Activated naive CD8-positive, alpha-beta T cell treated with anti-CD3 and anti-CD28 coated beads for 36 hours (primary cell): ENCODE measurements at regions not wholly inside any gene's neighbourhood (a gene's known extent, or its start where the extent isn't known, plus 50 kb on each side); places are given as distances from the start of the nearest gene placed in this dataset.

ENCODE experiments used
- DNase-seq: peaks from one replicate; pipeline ENCODE4 v3.0.0; 2021
- H3K27ac Mint-ChIP-seq: one replicate; pipeline ENCODE4 v1.8.0; 2022; ENCODE audit warnings: mild to moderate bottlenecking, moderate library complexity, mixed read lengths
- H3K27me3 Mint-ChIP-seq: one replicate; pipeline ENCODE4 v1.8.0; 2022; ENCODE audit warnings: mild to moderate bottlenecking, mixed read lengths
- H3K36me3 Mint-ChIP-seq: one replicate; pipeline ENCODE4 v1.8.0; 2021; ENCODE audit warnings: mild to moderate bottlenecking, mixed read lengths
- H3K4me1 Mint-ChIP-seq: one replicate; pipeline ENCODE4 v1.8.0; 2021; ENCODE audit warnings: mixed read lengths
- H3K4me3 Mint-ChIP-seq: one replicate; pipeline ENCODE4 v1.8.0; 2022; ENCODE audit warnings: mild to moderate bottlenecking, moderate library complexity, mixed read lengths
- H3K9me3 Mint-ChIP-seq: one replicate; pipeline ENCODE4 v1.8.0; 2022; ENCODE audit warnings: mixed read lengths

DNA sequence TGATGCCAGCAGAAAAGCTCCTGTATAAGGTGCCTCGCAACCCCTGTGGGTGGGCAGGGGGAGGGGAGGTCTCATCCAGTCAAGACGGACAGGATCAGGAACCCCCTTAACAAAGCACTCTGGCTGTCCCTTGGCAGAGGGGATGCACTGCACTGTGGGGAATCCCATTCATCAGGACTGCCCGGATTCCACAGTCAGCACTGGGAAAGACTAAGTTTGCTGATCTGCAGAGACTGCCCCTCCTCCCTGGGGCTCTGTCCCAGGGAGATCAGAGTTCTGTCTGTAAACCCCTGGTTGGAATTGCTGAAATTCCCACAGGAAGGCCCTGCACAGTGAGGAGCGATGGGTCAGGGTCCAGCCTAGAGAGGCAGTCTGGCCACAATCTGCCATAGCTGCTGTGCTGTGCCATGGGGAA, 149.5 kb upstream of the RBBP8 start:
- Mint-ChIP-seq H3K4me1 (no peaks in the 10 kb centered on the region), H3K4me3 (no peak overlapping the region)
- no peak for DNase-seq

DNA sequence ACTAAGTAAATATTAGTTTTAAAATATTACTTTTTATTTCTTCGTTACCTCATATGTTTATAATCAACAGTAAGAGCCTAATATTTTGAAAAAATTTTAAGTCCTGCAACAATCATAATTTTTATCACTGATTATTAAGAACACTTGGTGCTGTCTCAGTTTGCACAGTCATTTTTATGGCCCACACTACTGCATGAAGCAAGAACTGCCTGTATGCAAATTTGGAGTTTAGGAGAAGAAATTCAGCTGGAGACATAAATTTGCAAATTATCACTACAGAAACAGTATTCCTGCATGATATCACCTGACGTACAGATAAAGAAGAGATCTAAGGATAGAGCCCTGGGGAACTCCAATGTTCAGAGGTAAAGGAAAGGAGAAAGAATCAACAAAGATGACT, 144.1 kb upstream of the RBBP8 start:
- Mint-ChIP-seq H3K4me1 (no peaks in the 10 kb centered on the region), H3K27me3 (peaks cover 26% of the 10 kb centered on the region), H3K4me3 (no peak overlapping the region), H3K27ac (no peak overlapping the region), H3K36me3 (no peaks in the 10 kb centered on the region), H3K9me3 (no peaks in the 10 kb centered on the region)
- DNase-seq, result no peak

More for the DNA sequence above, 149.5 kb upstream of the RBBP8 start:
- H3K9me3 Mint-ChIP-seq, result no peaks in the 10 kb centered on the region
- H3K27me3 Mint-ChIP-seq, result peaks cover 32% of the 10 kb centered on the region
- no peak overlapping the region for H3K27ac Mint-ChIP-seq
- no peaks in the 10 kb centered on the region for H3K36me3 Mint-ChIP-seq

DNA sequence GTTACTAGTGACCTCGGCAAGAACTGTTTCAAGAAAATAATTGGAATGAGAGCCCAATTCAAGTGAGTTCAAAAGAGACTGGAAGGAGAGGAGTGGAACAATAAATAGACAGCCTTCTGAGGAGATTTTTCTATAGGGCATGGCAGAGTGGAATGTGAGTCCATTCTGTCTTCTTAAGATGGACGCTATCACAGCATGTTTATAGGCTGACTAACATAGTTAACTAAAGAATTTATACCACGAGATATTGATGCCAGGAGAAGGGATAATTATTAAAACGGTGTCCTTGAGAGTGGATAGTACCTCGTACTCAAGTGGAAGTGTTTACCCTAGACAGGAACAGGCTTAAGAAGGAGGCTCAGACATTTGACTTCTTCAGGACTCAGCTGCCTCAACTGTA, 143.5 kb upstream of the RBBP8 start:
- H3K36me3 Mint-ChIP-seq, result no peaks in the 10 kb centered on the region
- H3K9me3 Mint-ChIP-seq, result no peaks in the 10 kb centered on the region
- H3K4me3 Mint-ChIP-seq, result no peak overlapping the region
- peaks cover 26% of the 10 kb centered on the region for H3K27me3 Mint-ChIP-seq
- no peak for DNase-seq
- no peaks in the 10 kb centered on the region for H3K4me1 Mint-ChIP-seq
- no peak overlapping the region for H3K27ac Mint-ChIP-seq

DNA sequence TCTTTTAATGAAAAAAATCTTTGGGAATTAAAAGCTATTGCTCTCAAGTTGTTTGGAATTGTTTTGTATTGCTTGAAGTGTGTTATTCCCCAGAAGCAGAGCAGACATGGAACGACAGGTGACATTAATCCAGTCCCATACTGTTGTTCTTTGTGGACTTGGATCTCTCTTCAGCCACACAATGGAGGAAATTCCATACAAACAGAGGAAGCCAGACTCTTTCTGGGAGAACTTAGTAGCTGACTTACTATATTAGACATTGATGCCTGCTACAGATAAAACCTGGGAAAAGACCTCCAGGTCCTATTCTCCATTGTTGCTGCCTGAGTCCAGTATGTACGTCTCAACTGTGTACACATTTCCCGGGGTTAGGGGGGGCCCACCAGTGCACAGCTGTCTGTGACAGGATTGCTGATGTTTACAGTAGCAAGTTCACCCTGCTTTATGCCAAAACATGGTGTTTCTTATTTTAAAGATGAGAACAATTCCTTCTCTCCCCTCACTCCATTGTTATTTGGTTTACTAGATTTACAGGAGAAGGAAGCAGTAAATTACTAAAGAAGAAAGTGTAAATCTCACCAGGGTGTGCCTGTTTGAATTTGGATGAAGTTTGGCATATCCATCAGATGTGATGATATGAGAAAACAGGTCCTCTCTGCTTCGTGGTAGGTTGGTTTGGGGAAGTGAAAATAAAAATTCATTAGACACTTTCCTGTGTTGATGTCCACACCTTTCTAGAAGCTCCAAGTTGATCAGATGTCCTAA, 142.4 kb upstream of the RBBP8 start:
- Mint-ChIP-seq H3K27me3 (peaks cover 23% of the 10 kb centered on the region), H3K9me3 (no peaks in the 10 kb centered on the region), H3K27ac (no peak overlapping the region), H3K36me3 (no peaks in the 10 kb centered on the region), H3K4me1 (peaks cover 3% of the 10 kb centered on the region), H3K4me3 (no peak overlapping the region)
- no peak for DNase-seq

DNA sequence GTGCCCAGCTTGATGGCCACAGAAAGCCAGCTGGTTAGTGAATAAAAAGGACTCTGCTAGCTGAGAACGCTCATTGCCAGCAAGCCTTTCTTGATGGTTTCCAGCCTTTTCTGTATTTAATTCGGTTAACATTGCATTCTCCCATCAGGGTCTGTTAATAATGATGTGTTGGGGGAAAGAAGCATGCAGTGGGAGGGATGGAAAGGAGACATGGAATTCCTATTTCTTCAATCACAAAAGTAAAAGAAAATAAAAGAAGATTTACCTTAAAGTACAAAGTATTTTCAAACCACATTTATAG, 141.9 kb upstream of the RBBP8 start:
- H3K27me3 Mint-ChIP-seq, result peaks cover 21% of the 10 kb centered on the region
- no peak overlapping the region for H3K27ac Mint-ChIP-seq
- no peak overlapping the region for H3K4me3 Mint-ChIP-seq
- peaks cover 3% of the 10 kb centered on the region for H3K4me1 Mint-ChIP-seq
- H3K9me3 Mint-ChIP-seq, result no peaks in the 10 kb centered on the region
- no peak for DNase-seq
- H3K36me3 Mint-ChIP-seq, result no peaks in the 10 kb centered on the region

DNA sequence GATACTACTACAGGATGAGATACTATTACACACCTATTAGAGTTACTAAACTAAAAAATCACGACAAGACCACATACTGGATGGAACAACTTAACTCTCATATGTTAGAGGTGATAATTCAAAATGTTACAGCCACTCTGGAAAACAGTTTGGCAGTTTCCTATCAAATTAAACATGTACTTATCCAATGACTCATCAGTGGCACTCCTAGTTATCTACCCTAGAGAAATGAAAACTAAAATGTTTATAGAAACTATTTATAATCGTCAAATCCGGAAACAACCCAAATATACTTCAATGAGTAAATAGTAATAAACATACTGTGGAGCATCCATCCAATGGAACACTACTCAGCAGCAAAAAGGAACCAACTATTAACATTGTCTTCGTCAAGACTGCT, 137.0 kb upstream of the RBBP8 start:
- H3K4me3 Mint-ChIP-seq, result no peak overlapping the region
- H3K4me1 Mint-ChIP-seq, result peaks cover 8% of the 10 kb centered on the region
- no peaks in the 10 kb centered on the region for H3K9me3 Mint-ChIP-seq
- H3K27ac Mint-ChIP-seq, result no peak overlapping the region
- H3K27me3 Mint-ChIP-seq, result peaks cover 16% of the 10 kb centered on the region
- no peaks in the 10 kb centered on the region for H3K36me3 Mint-ChIP-seq
- no peak for DNase-seq

DNA sequence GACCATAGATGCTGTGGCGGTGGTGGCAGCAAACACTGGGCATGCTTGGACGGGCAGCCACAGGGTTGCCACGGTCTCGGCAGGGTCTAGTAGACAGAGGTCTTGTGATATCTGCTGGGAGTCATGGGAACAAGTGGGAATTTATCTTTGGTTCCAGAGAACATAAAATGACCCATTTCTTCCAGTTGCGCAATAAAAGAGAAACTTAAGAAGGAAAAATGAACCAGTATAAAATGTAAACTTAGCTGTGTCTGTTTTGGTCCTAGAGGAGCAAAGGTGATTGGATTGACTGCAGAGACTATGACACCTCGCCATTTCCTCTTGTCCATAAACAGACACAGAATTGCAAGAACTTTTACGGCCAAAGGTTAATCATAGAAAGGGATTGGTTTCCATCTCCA, 132.6 kb upstream of the RBBP8 start:
- H3K27ac Mint-ChIP-seq, result no peak overlapping the region

DNA sequence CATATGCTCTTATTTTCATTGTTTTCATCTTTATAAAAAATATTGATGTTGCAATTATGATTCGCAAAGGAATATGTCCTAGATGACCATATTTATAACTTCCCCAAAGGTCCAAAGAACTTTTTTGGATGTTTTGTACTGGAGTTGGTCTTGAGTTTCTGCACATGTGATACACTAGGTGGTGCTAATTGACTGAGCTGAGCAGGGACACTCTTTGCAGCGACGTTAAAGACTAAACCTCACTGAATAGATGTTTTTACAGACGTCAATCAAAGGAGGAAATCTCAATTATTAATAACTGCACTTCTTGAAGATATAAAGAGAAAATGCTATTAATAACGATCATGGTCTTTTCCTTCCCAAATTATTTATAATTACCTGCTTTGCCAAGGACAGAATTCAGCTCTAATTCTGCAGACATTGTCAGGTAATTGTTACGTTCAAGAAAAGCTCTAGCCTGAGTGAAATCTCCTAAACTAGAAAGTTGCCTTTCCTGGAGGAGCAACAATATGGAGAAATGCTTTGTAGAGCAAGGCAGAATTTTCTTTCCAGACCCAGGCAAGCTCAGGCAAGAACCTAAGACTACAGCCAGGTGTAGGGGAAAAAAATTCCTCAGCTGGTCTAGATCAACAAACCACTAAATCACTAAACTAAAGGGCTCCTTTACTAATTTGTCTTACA, 119.3 kb upstream of the RBBP8 start:
- H3K9me3 Mint-ChIP-seq, result no peaks in the 10 kb centered on the region
- peaks cover 2% of the 10 kb centered on the region for H3K4me1 Mint-ChIP-seq
- no peak overlapping the region for H3K4me3 Mint-ChIP-seq
- DNase-seq, result no peak
- no peaks in the 10 kb centered on the region for H3K36me3 Mint-ChIP-seq
- H3K27ac Mint-ChIP-seq, result no peak overlapping the region
- H3K27me3 Mint-ChIP-seq, result peaks cover 32% of the 10 kb centered on the region

More for the DNA sequence above, 132.6 kb upstream of the RBBP8 start:
- Mint-ChIP-seq H3K36me3 (no peaks in the 10 kb centered on the region), H3K4me1 (peaks cover 4% of the 10 kb centered on the region), H3K27me3 (peaks cover 8% of the 10 kb centered on the region), H3K4me3 (no peak overlapping the region), H3K9me3 (no peaks in the 10 kb centered on the region)
- no peak for DNase-seq

DNA sequence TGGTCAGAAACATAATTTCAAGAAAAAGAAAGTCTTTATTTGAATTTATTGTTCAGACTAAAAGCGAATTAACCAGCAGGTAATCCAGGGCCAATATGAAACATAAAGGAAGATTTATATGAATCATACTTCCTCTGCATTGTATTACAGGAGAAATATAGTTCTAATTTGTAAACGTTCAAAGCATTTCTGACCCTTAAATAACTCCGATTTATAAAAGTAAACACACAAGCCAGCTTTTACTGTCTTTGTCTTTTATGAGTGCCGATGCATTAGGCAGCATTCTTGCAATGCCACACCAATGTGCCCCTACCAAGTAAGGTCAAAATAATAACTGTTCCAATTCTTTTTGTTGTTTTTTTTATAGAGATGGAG, 118.8 kb upstream of the RBBP8 start:
- H3K27ac Mint-ChIP-seq, result no peak overlapping the region
- H3K9me3 Mint-ChIP-seq, result no peaks in the 10 kb centered on the region
- no peak overlapping the region for H3K4me3 Mint-ChIP-seq
- no peaks in the 10 kb centered on the region for H3K36me3 Mint-ChIP-seq
- DNase-seq, result no peak
- peaks cover 32% of the 10 kb centered on the region for H3K27me3 Mint-ChIP-seq
- H3K4me1 Mint-ChIP-seq, result peaks cover 2% of the 10 kb centered on the region

DNA sequence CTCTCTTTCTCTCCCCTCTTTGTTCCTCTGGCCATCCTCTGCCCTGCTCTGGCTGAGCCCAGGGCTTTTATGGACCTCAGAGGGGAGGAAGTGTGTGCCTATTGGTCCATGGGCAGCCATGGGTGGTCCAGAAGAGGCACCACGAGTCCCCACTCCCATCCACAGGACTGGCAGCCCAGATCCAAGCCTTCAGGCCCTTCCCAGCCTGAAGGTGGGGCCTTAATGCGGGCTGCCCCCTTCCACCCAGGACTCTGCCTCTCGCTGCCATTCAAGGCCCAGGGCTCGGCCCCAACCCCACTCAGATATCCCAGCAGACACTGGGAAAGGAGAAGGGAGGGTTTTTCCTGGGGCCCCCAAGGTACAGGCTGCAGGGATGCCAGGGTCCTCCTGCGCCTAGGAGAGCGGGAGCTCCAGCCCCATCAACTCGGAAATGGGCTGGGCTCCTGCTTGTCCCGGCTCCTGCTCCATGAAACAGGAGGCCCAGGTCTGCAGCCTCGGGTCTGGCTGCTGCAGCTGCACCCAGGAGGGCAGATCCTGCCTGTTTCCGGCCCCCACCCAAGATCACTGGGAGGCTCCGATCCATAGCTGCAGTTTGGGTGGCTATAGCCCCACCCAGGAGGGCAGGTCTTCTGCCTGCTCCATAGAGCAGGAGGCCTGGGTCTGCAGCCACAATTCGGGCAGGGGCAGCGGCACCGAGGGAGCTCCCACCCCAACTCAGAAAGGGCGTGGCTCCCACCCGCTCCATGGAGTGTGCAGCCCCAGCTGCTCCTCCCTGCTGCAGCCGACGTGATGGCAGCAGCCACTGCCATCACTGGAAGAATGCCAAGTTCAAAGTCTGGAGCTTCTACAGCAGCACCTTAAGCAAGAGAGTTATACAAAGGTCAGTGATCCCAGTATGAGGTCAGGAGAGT, 116.6 kb upstream of the RBBP8 start:
- Mint-ChIP-seq H3K4me1 (peaks cover 2% of the 10 kb centered on the region), H3K9me3 (no peaks in the 10 kb centered on the region), H3K27ac (no peak overlapping the region), H3K4me3 (no peak overlapping the region), H3K36me3 (no peaks in the 10 kb centered on the region), H3K27me3 (peaks cover 29% of the 10 kb centered on the region)
- no peak for DNase-seq

DNA sequence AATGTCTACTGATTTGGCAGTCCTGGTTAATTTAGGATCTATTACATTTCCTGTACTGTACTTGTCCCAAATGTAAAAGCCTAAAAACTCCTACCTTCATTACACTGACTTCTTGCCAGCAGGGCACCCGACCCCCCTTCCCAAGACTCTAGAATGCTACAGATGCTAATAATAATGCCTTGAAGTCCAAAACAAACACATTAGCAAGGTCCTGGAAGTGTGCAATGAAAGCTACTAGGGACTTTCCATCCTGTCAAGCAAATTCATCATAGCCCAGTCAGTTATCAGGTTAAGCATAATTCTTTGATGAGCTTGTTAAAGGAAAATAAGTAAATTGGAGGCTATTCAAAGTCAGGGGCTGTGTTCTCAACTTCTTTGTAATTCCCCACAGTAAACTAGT, 115.3 kb upstream of the RBBP8 start:
- H3K27ac Mint-ChIP-seq, result no peak overlapping the region
- H3K4me1 Mint-ChIP-seq, result peaks cover 2% of the 10 kb centered on the region
- H3K36me3 Mint-ChIP-seq, result no peaks in the 10 kb centered on the region
- H3K27me3 Mint-ChIP-seq, result peaks cover 19% of the 10 kb centered on the region
- H3K9me3 Mint-ChIP-seq, result no peaks in the 10 kb centered on the region
- H3K4me3 Mint-ChIP-seq, result no peak overlapping the region
- DNase-seq, result no peak

DNA sequence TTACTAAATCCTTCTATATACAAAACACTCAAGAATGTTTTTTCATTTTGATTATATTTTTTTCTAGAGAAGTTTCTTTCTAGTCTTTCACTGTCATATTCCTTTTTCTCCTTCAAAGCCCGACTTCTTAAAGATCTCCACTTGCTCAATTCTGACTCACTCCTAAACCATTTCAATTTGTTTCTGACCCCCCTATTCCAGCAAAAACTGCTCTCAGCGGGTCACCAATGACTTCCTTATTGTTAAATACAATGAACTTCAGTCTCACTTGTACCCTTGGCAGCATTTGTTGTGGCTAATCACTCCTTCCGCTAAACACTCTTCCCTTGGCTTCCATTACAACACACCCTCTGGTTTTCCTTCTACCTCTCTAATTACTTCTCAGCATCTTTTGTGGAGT, 111.1 kb upstream of the RBBP8 start:
- no peak overlapping the region for H3K4me3 Mint-ChIP-seq
- H3K36me3 Mint-ChIP-seq, result no peaks in the 10 kb centered on the region
- DNase-seq, result no peak
- peaks cover 4% of the 10 kb centered on the region for H3K27me3 Mint-ChIP-seq
- no peaks in the 10 kb centered on the region for H3K4me1 Mint-ChIP-seq
- no peak overlapping the region for H3K27ac Mint-ChIP-seq
- no peaks in the 10 kb centered on the region for H3K9me3 Mint-ChIP-seq

DNA sequence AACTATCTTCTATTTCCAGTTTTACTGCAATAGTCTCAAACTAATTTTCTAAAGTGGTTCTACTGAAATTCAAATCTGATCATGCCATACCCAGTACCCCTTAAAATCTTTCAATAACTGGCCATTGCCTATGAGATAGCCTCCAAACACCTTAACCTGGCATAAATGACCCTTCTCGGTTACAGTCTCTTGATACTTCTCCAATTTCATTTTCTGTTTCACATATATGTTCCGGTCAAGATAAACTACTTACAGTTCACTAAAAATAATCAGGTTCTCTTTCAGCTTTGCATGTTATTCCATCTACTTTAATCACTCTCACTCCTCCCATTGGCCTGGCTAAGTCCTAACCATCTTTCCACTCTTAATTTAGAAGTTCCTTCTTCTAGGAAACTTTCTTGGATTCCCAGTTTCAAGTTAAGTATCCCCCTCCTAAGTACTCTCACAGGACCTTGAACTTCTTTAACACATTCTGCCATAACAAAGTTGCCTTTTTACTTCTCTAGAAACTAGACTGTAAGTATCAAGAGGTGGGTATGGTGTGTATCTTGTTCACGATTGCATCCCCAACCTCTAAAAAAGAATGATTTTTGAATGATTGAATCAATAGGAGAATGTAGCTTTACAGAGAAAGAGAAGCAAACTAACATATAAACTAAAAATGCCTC, 110.2 kb upstream of the RBBP8 start:
- DNase-seq, result no peak
- no peak overlapping the region for H3K4me3 Mint-ChIP-seq
- no peak overlapping the region for H3K27ac Mint-ChIP-seq
- H3K4me1 Mint-ChIP-seq, result no peaks in the 10 kb centered on the region
- no peaks in the 10 kb centered on the region for H3K9me3 Mint-ChIP-seq
- H3K36me3 Mint-ChIP-seq, result no peaks in the 10 kb centered on the region
- peaks cover 4% of the 10 kb centered on the region for H3K27me3 Mint-ChIP-seq

DNA sequence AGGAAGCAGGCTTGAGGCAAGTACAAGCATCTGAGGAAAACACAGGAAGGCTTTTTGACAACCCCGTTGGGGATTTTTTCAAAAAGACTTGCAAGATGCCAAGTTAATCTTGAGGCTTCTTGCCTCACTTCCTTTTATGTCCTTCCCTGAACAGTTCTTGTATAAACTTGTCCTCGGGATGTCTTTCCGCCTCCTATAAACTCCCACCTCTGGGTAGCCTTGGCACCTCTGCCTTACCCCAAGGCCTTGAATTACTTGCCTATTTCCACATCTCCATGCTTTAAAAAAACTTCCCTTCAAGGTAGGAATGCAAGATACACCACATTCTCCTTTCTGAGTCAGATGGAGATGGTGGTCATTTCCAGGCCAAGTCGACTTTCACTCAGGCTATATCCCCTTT, 106.4 kb upstream of the RBBP8 start:
- no peak overlapping the region for H3K4me3 Mint-ChIP-seq
- H3K36me3 Mint-ChIP-seq, result no peaks in the 10 kb centered on the region
- no peak overlapping the region for H3K27ac Mint-ChIP-seq
- no peaks in the 10 kb centered on the region for H3K9me3 Mint-ChIP-seq
- no peak for DNase-seq
- H3K27me3 Mint-ChIP-seq, result peaks cover 10% of the 10 kb centered on the region
- peaks cover 8% of the 10 kb centered on the region for H3K4me1 Mint-ChIP-seq

DNA sequence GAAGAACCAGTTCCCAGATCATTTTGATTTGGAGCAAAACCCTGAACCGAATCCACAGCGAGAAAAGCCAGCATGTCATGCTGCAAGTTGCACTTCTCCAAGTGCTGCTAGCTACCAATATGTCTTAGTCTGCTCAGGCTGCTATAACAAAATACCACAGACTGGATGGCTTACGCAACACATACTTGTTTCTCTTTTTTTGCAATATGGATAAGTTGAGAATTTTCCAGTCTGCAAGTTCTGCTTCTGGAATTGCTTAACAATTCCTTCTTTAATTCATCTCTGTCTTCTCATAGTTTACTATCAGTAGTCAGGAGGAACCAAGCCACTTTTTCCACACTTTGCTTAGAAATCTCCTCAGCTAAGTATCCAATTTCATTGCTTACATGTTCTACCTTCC, 105.9 kb upstream of the RBBP8 start:
- H3K36me3 Mint-ChIP-seq, result no peaks in the 10 kb centered on the region
- DNase-seq, result no peak
- peaks cover 12% of the 10 kb centered on the region for H3K27me3 Mint-ChIP-seq
- peaks cover 9% of the 10 kb centered on the region for H3K4me1 Mint-ChIP-seq
- H3K9me3 Mint-ChIP-seq, result no peaks in the 10 kb centered on the region
- H3K4me3 Mint-ChIP-seq, result no peak overlapping the region
- no peak overlapping the region for H3K27ac Mint-ChIP-seq
